SK-N-SH (cell line): ENCODE measurements at regions not wholly inside any gene's neighbourhood (a gene's known extent, or its start where the extent isn't known, plus 50 kb on each side); places are given as distances from the start of the nearest gene placed in this dataset.
"Not testable (repeated sequence)": the region's sequence is repeated elsewhere in the genome, so short reads cannot be mapped to it uniquely, and the experiment has no call there.

Experiments
- CTCF ChIA-PET: fragments of 300-600, 350-600 bp; formaldehyde crosslinking; extraction: SDS; loops from one replicate; lab custom pipeline; 2021; lab: Yijun Ruan, JAX
- POLR2A ChIA-PET: fragments of 350-600 bp; sonication (Branson Sonifier 250); formaldehyde crosslinking; extraction: SDS; loops from one replicate; lab custom pipeline; 2020; ENCODE audit warnings: antibody characterized with exemption, inconsistent platforms; lab: Yijun Ruan, JAX
- DNase-seq: peaks from one replicate; pipeline ENCODE4 v3.0.0; 2012
- H2AFZ ChIP-seq: fragments of 200-600 bp; sonication (generic); 2 replicates; pipeline ENCODE4 v1.8.1; 2016; ENCODE audit warnings: antibody characterized with exemption, mild to moderate bottlenecking, low read depth
- H3F3A ChIP-seq: fragments of 200-600 bp; sonication (generic); replicated peaks from 2 replicates; pipeline ENCODE3; 2016; ENCODE audit warnings: antibody characterized with exemption, mild to moderate bottlenecking; ENCODE audit not compliant: insufficient read depth
- H3K27ac ChIP-seq, 2 experiments: fragments of 200-500 bp in 1 of 2; fragments of 200-600 bp in 1 of 2; sonication (Bioruptor generic) in 1 of 2; sonication (generic), shearing (Covaris generic) in 1 of 2; 2 replicates each; pipeline versions ENCODE4 v1.5.1 to v1.6.1; 2014 to 2016; ENCODE audit warnings: low read depth in 2 of 2, inconsistent platforms in 1 of 2, low read length in 1 of 2, mild to moderate bottlenecking in 1 of 2, mixed read lengths in 1 of 2
- H3K27me3 ChIP-seq: fragments of 200-600 bp; sonication (generic), shearing (Covaris generic); 2 replicates; pipeline ENCODE4 v1.6.1; 2016; ENCODE audit warnings: mixed run types; ENCODE audit not compliant: insufficient read depth
- H3K36me3 ChIP-seq, 2 experiments: fragments of 200-500 bp in 1 of 2; fragments of 200-600 bp in 1 of 2; sonication (Bioruptor generic) in 1 of 2; sonication (generic) in 1 of 2; replicated peaks in 1 of 2; 2 replicates each; pipeline versions ENCODE3 to v1.5.1; 2014 to 2016; ENCODE audit warnings: low read length in 1 of 2, mild to moderate bottlenecking in 1 of 2; ENCODE audit not compliant: insufficient read depth in 2 of 2, control insufficient read depth in 1 of 2
- H3K4me1 ChIP-seq, 2 experiments: fragments of 200-500 bp in 1 of 2; fragments of 200-600 bp in 1 of 2; sonication (Bioruptor generic) in 1 of 2; sonication (generic), shearing (Covaris generic) in 1 of 2; 2 replicates each; pipeline versions ENCODE4 v1.5.1 to v1.6.1; 2014 to 2016; ENCODE audit warnings: low read depth in 1 of 2, low read length in 1 of 2, mixed run types in 1 of 2; ENCODE audit not compliant: insufficient read depth in 2 of 2, control insufficient read depth in 1 of 2
- H3K4me2 ChIP-seq: fragments of 200-600 bp; sonication (generic), shearing (Covaris generic); 2 replicates; pipeline ENCODE4 v1.6.1; 2017; ENCODE audit warnings: mixed run types
- H3K4me3 ChIP-seq, 2 experiments: fragments of 200-500 bp in 1 of 2; fragments of 200-600 bp in 1 of 2; sonication (Bioruptor generic) in 1 of 2; sonication (generic), shearing (Covaris generic) in 1 of 2; 2 replicates each; pipeline versions ENCODE4 v1.5.1 to v1.8.1; 2014 to 2016; ENCODE audit warnings: low read depth in 2 of 2, inconsistent platforms in 1 of 2, low read length in 1 of 2, mild to moderate bottlenecking in 1 of 2, mixed read lengths in 1 of 2, moderate library complexity in 1 of 2
- H3K79me2 ChIP-seq: fragments of 200-600 bp; sonication (generic); 2 replicates; pipeline ENCODE4 v1.8.1; 2017; ENCODE audit warnings: mild to moderate bottlenecking; ENCODE audit not compliant: insufficient read depth
- H3K9ac ChIP-seq: fragments of 200-600 bp; sonication (generic); 2 replicates; pipeline ENCODE4 v1.6.1; 2017; ENCODE audit warnings: mixed run types
- H3K9me2 ChIP-seq: fragments of 200-600 bp; sonication (generic); 2 replicates; pipeline ENCODE4 v1.6.1; 2017; ENCODE audit warnings: mixed run types
- H3K9me3 ChIP-seq: fragments of 200-600 bp; sonication (generic); 2 replicates; pipeline ENCODE4 v1.6.1; 2017; ENCODE audit warnings: mixed run types, mild to moderate bottlenecking, moderate library complexity
- H4K20me1 ChIP-seq: fragments of 200-600 bp; sonication (generic); 2 replicates; pipeline ENCODE4 v1.6.1; 2017; ENCODE audit warnings: mild to moderate bottlenecking, mixed run types; ENCODE audit not compliant: insufficient read depth
- CTCF ChIP-seq: fragments of 200-600 bp; sonication (generic); IDR thresholded peaks from 2 replicates; pipeline ENCODE4 v1.6.1; 2017; ENCODE audit warnings: antibody characterized with exemption, mild to moderate bottlenecking, moderate library complexity
- ELF1 ChIP-seq: IDR thresholded peaks from 2 replicates; pipeline ENCODE4 v1.4.0; 2012
- EP300 ChIP-seq, 2 experiments: IDR thresholded peaks; 2 replicates each; pipeline versions ENCODE4 v1.4.0 to v1.6.1; 2012; ENCODE audit warnings: borderline replicate concordance in 1 of 2, low read depth in 1 of 2, low read length in 1 of 2
- FOXM1 ChIP-seq: IDR thresholded peaks from 2 replicates; pipeline ENCODE4 v1.4.0; 2012; ENCODE audit warnings: low read depth, mild to moderate bottlenecking
- GATA2 ChIP-seq: sonication (generic); formaldehyde crosslinking; IDR thresholded peaks from 2 replicates; pipeline ENCODE4 v1.5.0; 2020; ENCODE audit warnings: mild to moderate bottlenecking, missing genetic modification reagents
- MEF2A ChIP-seq: IDR thresholded peaks from 2 replicates; pipeline ENCODE4 v1.4.0; 2012; ENCODE audit warnings: low read depth, borderline replicate concordance
- WGBS: methylation state at CpG from one replicate; pipeline ENCODE4 v1.1.6; 2017; ENCODE audit warnings: low lambda C conversion rate; 5-methylcytosine and 5-hydroxymethylcytosine counted together
- TF ChIP-seq, protein P1 (sequence below): IDR thresholded peaks from 2 replicates; pipeline ENCODE4 v1.4.0; 2012; ENCODE audit warnings: low read depth, borderline replicate concordance

- TF ChIP-seq, protein P1, sequence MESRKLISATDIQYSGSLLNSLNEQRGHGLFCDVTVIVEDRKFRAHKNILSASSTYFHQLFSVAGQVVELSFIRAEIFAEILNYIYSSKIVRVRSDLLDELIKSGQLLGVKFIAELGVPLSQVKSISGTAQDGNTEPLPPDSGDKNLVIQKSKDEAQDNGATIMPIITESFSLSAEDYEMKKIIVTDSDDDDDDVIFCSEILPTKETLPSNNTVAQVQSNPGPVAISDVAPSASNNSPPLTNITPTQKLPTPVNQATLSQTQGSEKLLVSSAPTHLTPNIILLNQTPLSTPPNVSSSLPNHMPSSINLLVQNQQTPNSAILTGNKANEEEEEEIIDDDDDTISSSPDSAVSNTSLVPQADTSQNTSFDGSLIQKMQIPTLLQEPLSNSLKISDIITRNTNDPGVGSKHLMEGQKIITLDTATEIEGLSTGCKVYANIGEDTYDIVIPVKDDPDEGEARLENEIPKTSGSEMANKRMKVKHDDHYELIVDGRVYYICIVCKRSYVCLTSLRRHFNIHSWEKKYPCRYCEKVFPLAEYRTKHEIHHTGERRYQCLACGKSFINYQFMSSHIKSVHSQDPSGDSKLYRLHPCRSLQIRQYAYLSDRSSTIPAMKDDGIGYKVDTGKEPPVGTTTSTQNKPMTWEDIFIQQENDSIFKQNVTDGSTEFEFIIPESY: no peak
These were observed 608.5 kb downstream of the PDHA2 start (continued) for GRCh38 chr4:96448315-96448872.

DNA sequence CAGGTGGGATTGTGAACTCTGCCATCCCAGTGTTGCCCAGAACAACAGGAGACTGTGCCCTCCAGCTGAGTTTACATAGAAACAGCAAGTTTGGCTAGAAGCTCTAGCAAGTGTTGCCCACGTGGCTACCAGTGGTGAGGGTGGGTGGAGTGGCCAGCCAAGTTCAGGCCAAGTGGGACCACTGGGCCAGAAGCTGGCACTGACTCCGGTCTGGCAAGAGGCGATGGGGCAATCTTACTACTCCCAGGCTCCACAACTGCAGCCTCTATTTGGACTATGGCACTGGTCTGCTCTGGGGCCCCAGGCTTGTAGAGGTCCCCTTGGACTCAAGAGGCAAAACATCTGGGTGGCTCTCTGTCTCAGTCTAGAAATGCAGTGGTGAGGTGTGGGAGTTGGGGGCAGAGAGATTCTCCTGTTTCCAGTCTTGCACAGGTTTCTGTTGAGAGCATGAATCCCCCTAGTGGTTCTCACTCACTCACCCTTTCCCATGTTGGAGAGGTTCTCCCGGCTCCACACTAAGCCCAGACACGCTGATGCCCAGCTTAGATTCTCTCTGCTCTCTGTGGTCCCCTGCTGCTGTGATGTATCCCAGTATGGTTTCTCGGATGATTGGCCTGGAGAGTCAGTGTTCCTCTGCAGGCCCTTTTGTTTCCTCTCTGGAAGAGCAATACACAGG is 615.3 kb downstream of the PDHA2 start:
- ChIA-PET POLR2A (no interaction called here), CTCF (no interaction called here)
- H4K20me1 ChIP-seq: no peaks in the 10 kb centered on the region
- H3K27ac ChIP-seq: no peak overlapping the region
- peak; percentile 1 for DNase-seq
- no peak overlapping the region for H3K4me3 ChIP-seq
- TF ChIP-seq FOXM1 (no peak), GATA2 (CRISPR knock-in tag) (no peak), CTCF (no peak), MEF2A (no peak), EP300 (IDR thresholded peaks at IDR 0.05; ENCODE audit: borderline replicate concordance in 1 of 2, low read depth in 1 of 2, low read length in 1 of 2) (no peak), ELF1 (no peak)
- H3K9me2 ChIP-seq: no peaks in the 10 kb centered on the region
- H3K79me2 ChIP-seq: no peaks in the 10 kb centered on the region
- H3K4me2 ChIP-seq: no peak overlapping the region
- no peaks in the 10 kb centered on the region for H3K9me3 ChIP-seq
- H3K27me3 ChIP-seq: no peaks in the 10 kb centered on the region
- WGBS: 48% methylated on average over 6 of the region's 6 CpGs
- no peak overlapping the region for H2AFZ ChIP-seq
- H3K4me1 ChIP-seq: no peaks in the 10 kb centered on the region; a peak in 1 of 4 replicates
- no peaks in the 10 kb centered on the region for H3F3A ChIP-seq
- no peak overlapping the region for H3K9ac ChIP-seq
- no peaks in the 10 kb centered on the region for H3K36me3 ChIP-seq

DNA sequence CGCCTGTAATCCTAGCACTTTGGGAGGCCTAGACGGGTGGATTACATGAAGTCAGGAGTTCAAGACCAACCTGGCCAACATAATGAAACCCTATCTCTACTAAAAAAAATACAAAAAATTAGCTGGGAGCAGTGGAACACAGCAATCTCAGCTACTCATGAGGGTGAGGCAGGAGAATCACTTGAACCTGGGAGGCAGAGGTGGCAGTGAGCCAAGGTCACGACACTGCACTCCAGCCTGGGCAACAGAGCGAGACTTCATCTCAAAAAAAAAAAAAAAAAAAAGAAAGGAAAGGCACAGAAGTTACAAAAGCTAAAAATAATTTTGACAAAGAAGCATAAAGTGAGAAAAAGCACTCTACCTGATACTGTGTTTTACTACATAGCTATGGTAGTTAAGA is 618.1 kb downstream of the PDHA2 start:
- H3K4me2 ChIP-seq, H3F3A ChIP-seq, H3K79me2 ChIP-seq, H4K20me1 ChIP-seq, H3K9me2 ChIP-seq, POLR2A ChIA-PET, DNase-seq, H3K27me3 ChIP-seq, H2AFZ ChIP-seq, H3K4me1 ChIP-seq, H3K4me3 ChIP-seq, H3K36me3 ChIP-seq, H3K27ac ChIP-seq, H3K9ac ChIP-seq, H3K9me3 ChIP-seq: not testable (repeated sequence)
- WGBS: 53% methylated on average over 4 of the region's 4 CpGs
- CTCF ChIA-PET: interaction anchor here (1.5 kb wide), 1 partner anchor 14 kb away, joined by 3 read pairs; no protein-coding TSS in a partner anchor
